AG04449 (cell line): ENCODE measurements at regions not wholly inside any gene's neighbourhood (a gene's known extent, or its start where the extent isn't known, plus 50 kb on each side); places are given as distances from the start of the nearest gene placed in this dataset.
A peak's percentile ranks its signal among the peaks of the same experiment; 100 is the strongest.
"Not testable (repeated sequence)": the region's sequence is repeated elsewhere in the genome, so short reads cannot be mapped to it uniquely, and the experiment has no call there.

Source experiments
- CTCF ChIA-PET: fragments of 350-600 bp; formaldehyde crosslinking; extraction: SDS; loops from one replicate; lab custom pipeline; 2021; ENCODE audit warnings: antibody characterized with exemption; lab: Yijun Ruan, JAX
- POLR2A ChIA-PET: fragments of 400-600, 350-600 bp; formaldehyde crosslinking; extraction: SDS; loops from one replicate; lab custom pipeline; 2020; ENCODE audit warnings: antibody characterized with exemption, inconsistent platforms; lab: Yijun Ruan, JAX
- DNase-seq: peaks from one replicate; pipeline ENCODE4 v3.0.0-alpha.2; 2010; ENCODE audit warnings: low read depth, low spot score
- H3K4me3 ChIP-seq: 2 replicates; pipeline ENCODE4 v1.5.1; 2011; ENCODE audit warnings: low read depth, mild to moderate bottlenecking, control low read depth, low read length
- CTCF ChIP-seq: IDR thresholded peaks from one replicate; pipeline ENCODE4 v1.5.1; 2011; ENCODE audit warnings: mild to moderate bottlenecking, moderate library complexity, low read length, control low read depth, inconsistent platforms; ENCODE audit not compliant: insufficient read depth; ENCODE audit errors: missing control alignments

- ChIA-PET POLR2A (no interaction called here), CTCF (no interaction called here)
- DNase-seq: no peak
- no peak for TF ChIP-seq CTCF
- no peak overlapping the region for H3K4me3 ChIP-seq
Observed at GRCh38 chr4:126924237-126924636, 708.5 kb upstream of the INTU start.

- H3K4me3 ChIP-seq, DNase-seq, POLR2A ChIA-PET, CTCF ChIA-PET: not testable (repeated sequence)
Observed at GRCh38 chr4:126930059-126930458, 702.7 kb upstream of the INTU start.

DNA sequence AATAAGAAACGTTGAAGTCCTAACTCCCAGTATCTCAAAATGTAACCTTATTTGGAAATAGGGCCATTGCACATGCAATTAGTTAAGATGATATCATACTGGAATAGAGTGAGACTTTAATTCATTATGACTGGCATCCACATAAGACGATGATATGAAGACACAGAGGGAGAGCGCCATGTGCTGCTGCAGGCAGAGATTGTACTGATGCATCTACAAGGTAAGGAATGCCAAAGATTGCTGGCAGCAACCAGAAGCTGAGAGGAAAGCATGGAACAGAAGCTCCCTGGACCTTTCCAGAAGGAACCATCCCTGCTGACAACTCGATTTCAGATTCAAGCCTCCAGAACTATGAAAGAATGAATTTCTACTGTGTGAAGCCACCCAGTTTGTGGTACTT lies 697.0 kb upstream of the INTU start:
- H3K4me3 ChIP-seq: no peak overlapping the region
- no peak for TF ChIP-seq CTCF
- CTCF ChIA-PET: interaction anchor here (1.3 kb wide), 2 partner anchors 19 to 20 kb away, joined by 3 to 4 read pairs; no protein-coding TSS in a partner anchor
- DNase-seq: no peak
- POLR2A ChIA-PET: no interaction called here

- no peak for DNase-seq
- H3K4me3 ChIP-seq: no peak overlapping the region
- ChIA-PET POLR2A (no interaction called here), CTCF (no interaction called here)
- TF ChIP-seq CTCF: no peak
Observed at GRCh38 chr4:126937342-126937741, 695.4 kb upstream of the INTU start.

GRCh38 chr4:126937846-126938422 lies 694.8 kb upstream of the INTU start:
- no peak for TF ChIP-seq CTCF
- CTCF ChIA-PET: no interaction called here
- POLR2A ChIA-PET: no interaction called here
- no peak for DNase-seq
- no peak overlapping the region for H3K4me3 ChIP-seq

DNA sequence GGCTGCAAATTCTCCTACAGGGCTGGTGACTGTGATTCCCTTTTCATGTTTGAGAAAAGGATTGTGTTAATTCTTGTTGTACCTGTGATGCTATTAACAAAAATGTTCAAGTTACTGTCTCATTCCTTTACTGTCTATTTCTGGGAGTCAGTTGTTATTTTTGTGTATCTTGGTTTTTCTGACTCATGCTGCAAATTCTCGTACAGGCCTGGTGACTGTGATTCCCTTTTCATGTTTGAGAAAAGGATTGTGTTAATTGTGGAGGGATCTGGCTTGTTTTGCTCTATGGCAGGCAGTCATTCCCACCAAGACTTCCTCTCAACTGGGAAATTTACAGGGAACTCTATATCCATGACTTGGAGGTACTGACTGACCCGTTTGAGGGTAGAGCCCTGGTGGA lies 693.4 kb upstream of the INTU start:
- ChIA-PET POLR2A (no interaction called here), CTCF (no interaction called here)
- H3K4me3 ChIP-seq: no peak overlapping the region
- peak; percentile 50 for DNase-seq
- TF ChIP-seq CTCF: no peak

DNA sequence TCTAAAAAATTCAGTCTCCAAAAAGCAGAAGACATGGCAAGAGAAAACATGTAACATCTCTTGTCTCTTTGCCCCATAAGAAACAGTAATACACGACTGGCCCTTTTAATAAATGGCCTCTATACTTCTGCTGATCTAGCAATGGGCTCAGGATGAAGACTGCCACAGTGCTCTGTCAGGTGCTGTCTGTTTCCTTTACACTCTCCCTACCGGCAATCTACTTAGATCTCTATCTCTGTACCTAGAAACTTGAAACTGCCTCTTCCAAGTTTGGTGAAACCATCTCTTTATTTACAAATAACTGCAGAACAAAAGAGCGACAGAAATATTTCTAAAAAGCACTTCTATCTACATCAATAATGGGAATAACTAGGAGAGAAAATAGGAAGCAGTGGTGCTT lies 685.2 kb upstream of the INTU start:
- CTCF ChIA-PET: no interaction called here
- H3K4me3 ChIP-seq: no peak overlapping the region
- TF ChIP-seq CTCF: no peak
- POLR2A ChIA-PET: no interaction called here
- DNase-seq: no peak
